T-helper 17 cell (primary cell): ENCODE measurements at regions not wholly inside any gene's neighbourhood (a gene's known extent, or its start where the extent isn't known, plus 50 kb on each side); places are given as distances from the start of the nearest gene placed in this dataset.

Source experiments
- ATAC-seq: fragments of 150-1000 bp; cut with Tn5 transposase; 2 replicates; pipeline ENCODE4 v1.10.0; 2021; ENCODE audit warnings: mild to moderate bottlenecking, moderate library complexity
- DNase-seq, 3 donors: peaks; one replicate each; pipeline versions ENCODE4 v3.0.0 to v3.0.0-alpha.2; 2020 to 2021
- H3K9me3 ChIP-seq: one replicate; pipeline ENCODE4 v1.7.0; 2013; ENCODE audit warnings: low read length, mild to moderate bottlenecking; ENCODE audit not compliant: control insufficient read depth, poor library complexity, severe bottlenecking
- H3K27ac Mint-ChIP-seq: one replicate; pipeline ENCODE4 v1.8.0; 2022; ENCODE audit warnings: mild to moderate bottlenecking, moderate library complexity, mixed read lengths
- H3K27me3 Mint-ChIP-seq: one replicate; pipeline ENCODE4 v1.8.0; 2022; ENCODE audit warnings: mixed read lengths
- H3K36me3 Mint-ChIP-seq: one replicate; pipeline ENCODE4 v1.8.0; 2022; ENCODE audit warnings: low read depth, mixed read lengths
- H3K4me1 Mint-ChIP-seq: one replicate; pipeline ENCODE4 v1.8.0; 2022; ENCODE audit warnings: mild to moderate bottlenecking, mixed read lengths
- H3K4me3 Mint-ChIP-seq: one replicate; pipeline ENCODE4 v1.8.0; 2022; ENCODE audit warnings: mild to moderate bottlenecking, moderate library complexity, mixed read lengths

DNA sequence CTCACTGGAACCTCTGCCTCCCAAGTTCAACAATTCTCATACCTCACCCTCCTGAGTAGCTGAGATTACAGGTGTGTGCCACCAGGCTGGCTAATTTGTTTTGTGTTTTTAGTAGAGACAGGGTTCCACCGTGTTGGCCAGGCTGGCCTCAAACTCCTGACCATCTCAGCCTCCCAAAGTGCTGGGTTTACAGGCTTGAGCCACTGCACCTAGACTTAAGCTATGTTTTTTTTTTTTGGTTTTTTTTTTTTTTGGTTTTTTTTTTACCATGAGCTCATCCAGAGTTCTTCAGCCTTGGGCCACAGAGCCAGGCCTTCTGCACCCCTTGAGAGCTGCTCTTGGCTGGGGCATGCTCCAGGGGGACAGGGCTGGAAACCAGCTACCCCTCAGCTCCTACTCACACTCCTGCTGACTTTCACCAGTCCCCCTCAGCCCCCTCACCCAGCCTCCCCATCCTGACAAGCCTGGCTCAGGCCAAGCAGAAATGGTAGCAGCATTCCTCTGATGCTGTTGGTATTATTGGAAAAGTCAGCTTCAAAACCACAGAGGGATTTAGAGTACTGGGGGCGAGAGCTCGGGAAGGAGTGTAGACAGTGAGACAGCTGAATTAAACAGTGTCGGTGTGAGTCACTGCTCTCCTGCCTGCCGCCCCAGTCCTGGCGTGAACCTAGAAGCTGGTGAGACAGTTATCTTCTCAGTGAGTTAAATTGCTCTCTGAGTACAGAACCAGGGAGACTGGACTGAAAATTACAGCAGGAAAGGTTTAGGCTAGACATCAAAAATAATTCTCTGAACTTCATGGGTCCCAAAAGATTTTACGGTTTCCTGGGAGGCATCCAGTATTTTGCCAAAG is 63.7 kb downstream of the NAV1 start:
- no peak overlapping the region for H3K4me3 Mint-ChIP-seq
- peaks cover 5% of the 10 kb centered on the region for H3K27me3 Mint-ChIP-seq
- H3K27ac Mint-ChIP-seq, result no peak overlapping the region
- H3K9me3 ChIP-seq, result no peaks in the 10 kb centered on the region
- peaks cover 5% of the 10 kb centered on the region for H3K36me3 Mint-ChIP-seq
- no peak for DNase-seq
- H3K4me1 Mint-ChIP-seq, result no peaks in the 10 kb centered on the region
- no peak for ATAC-seq

DNA sequence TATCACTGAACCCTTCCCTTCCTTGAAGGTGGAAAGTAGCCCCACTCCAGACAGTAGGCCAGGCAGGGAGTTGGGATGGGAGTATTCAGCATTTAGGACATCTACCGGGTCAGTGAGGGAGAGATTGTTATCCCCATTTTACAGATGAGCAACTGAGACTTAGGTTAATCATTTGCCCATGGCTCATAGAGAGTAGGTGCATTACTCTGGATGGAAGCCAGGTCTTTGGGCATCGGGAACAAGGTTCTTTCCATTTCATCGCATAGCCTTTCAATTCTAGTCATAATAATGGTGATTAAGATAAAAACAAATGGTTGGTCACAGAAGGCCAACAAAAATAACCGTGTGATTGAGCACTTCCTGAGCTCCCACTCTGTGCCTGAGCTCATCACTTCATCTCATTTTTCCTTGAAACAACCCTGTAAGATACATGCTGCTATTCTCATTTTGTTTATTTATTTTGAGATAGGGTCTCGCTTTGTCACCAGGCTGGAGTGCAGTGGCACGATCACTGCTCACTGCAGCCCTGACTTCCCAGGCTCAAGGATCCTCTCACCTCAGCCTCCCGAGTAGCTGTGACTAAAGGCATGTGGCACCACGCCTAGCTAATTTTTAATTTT is 64.8 kb downstream of the NAV1 start:
- Mint-ChIP-seq H3K4me3 (no peak overlapping the region), H3K36me3 (no peaks in the 10 kb centered on the region), H3K27me3 (peaks cover 5% of the 10 kb centered on the region), H3K4me1 (no peaks in the 10 kb centered on the region), H3K27ac (no peak overlapping the region)
- no peaks in the 10 kb centered on the region for H3K9me3 ChIP-seq
- ATAC-seq, result no peak
- no peak for DNase-seq

DNA sequence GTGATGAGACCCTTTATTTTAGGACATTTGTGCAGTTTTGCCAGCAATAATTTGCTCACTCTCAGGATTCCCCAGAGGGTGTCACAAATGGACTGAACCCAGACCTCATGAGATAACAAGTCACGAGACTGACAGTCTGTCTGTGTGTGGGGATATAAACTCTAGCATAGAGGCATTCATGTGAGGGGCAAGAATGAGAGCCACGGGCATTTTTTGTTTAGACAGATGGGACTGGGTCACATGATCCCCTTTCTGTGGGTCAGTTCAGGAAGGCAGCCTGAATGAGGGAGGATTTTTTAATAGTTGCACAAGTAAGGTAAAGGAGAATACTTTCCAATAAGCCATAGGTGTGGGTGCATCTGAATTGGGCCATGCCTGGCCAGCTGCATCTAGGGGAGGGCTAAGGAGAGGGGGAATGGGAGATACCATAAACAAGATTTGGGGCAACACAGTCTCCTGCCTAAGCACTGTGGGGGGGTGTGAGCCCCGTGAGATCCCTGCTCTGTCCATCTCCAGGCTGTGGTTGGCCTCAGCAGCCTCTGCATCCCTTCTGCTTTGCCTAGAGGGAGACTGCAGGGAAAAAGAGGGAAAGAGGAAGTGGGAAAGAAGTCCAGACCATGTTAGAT is 66.6 kb downstream of the NAV1 start:
- H3K27ac Mint-ChIP-seq, result no peak overlapping the region
- DNase-seq, result no peak
- no peak for ATAC-seq
- no peaks in the 10 kb centered on the region for H3K4me1 Mint-ChIP-seq
- H3K36me3 Mint-ChIP-seq, result no peaks in the 10 kb centered on the region
- no peaks in the 10 kb centered on the region for H3K9me3 ChIP-seq
- H3K27me3 Mint-ChIP-seq, result peaks cover 10% of the 10 kb centered on the region
- H3K4me3 Mint-ChIP-seq, result no peak overlapping the region

DNA sequence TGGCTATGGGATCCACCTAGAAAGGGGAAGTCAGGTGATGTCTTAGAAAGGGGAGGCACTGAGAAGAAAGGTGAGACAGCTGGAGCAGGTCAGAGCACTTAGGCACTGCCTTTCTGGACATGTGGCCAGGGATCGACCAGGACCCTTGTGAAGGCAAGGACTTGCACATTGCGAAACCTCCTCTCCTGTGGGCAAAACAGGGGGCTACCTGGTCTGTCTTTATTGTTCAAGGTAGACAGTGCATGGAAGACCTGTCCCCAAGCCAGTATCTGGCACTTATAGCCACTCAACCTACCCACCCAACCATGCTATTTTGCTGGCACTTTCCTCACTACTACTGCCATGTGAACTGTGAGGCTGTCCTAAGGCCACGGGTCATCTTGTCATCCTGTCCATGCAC is 67.2 kb downstream of the NAV1 start:
- Mint-ChIP-seq H3K4me1 (no peaks in the 10 kb centered on the region), H3K27ac (no peak overlapping the region), H3K4me3 (no peak overlapping the region), H3K27me3 (peaks cover 10% of the 10 kb centered on the region), H3K36me3 (no peaks in the 10 kb centered on the region)
- no peak for DNase-seq
- no peaks in the 10 kb centered on the region for H3K9me3 ChIP-seq
- no peak for ATAC-seq

DNA sequence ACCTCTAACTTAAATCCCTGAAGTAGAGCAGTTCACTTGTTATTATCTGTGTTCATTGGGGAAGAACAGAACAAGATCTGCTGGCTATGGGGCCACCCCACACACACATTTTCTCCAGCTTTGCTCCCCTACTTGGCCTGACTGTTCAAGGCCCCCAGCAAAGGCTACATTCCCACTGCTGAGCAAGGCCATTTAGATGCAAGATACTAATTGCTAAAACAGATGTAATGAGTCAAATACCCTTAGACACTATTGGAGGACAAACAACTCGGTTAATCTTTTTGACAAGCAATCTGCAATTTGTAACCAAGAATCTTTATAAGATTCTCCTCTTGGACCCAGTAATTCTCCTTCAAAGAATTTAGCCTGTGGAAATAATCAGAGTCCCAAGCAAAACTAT is 67.7 kb downstream of the NAV1 start:
- Mint-ChIP-seq H3K4me3 (no peak overlapping the region), H3K27me3 (peaks cover 14% of the 10 kb centered on the region), H3K27ac (no peak overlapping the region), H3K36me3 (no peaks in the 10 kb centered on the region), H3K4me1 (no peaks in the 10 kb centered on the region)
- DNase-seq (no peak), ATAC-seq (no peak)
- no peaks in the 10 kb centered on the region for H3K9me3 ChIP-seq

DNA sequence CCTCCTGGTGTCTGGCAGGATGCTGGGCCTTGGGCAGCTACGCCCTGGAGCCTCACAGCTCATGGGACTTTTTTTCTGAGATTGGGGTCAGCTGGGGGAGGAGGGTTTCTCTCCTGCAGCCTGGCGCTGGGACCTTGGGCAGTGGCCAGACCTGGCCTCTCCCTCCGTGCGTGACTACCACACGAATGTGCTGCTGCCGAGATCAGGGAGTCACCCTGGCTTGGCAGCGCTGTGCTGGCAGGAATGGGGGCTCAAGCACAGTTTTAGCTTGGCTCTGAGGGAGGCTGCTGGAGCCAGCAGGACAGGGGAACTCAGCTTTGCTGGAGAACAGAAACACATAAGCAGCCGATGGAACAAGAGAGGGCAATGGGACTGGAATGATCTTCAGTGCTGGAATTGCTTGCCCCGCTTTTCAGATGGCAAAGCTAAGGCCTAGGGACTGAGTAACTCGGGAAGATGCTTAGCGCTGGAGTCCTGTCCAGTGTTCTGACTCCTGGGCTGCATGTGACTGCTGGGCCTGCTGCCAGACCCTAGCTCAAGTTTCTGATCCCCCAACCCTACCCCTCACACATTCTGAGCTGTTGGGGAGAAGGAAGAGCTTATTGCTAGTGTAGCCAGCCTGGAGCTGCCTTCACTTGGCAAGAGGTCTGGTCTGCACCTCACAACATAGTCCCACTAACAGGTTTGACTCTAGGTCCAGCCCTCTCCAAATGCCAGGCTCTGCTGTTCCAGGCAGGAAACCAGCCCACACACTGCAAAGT is 69.9 kb downstream of the NAV1 start:
- H3K27ac Mint-ChIP-seq, result no peak overlapping the region
- H3K27me3 Mint-ChIP-seq, result peaks cover 20% of the 10 kb centered on the region
- H3K36me3 Mint-ChIP-seq, result no peaks in the 10 kb centered on the region
- no peaks in the 10 kb centered on the region for H3K4me1 Mint-ChIP-seq
- no peak for DNase-seq
- H3K9me3 ChIP-seq, result no peaks in the 10 kb centered on the region
- ATAC-seq, result no peak
- H3K4me3 Mint-ChIP-seq, result no peak overlapping the region

DNA sequence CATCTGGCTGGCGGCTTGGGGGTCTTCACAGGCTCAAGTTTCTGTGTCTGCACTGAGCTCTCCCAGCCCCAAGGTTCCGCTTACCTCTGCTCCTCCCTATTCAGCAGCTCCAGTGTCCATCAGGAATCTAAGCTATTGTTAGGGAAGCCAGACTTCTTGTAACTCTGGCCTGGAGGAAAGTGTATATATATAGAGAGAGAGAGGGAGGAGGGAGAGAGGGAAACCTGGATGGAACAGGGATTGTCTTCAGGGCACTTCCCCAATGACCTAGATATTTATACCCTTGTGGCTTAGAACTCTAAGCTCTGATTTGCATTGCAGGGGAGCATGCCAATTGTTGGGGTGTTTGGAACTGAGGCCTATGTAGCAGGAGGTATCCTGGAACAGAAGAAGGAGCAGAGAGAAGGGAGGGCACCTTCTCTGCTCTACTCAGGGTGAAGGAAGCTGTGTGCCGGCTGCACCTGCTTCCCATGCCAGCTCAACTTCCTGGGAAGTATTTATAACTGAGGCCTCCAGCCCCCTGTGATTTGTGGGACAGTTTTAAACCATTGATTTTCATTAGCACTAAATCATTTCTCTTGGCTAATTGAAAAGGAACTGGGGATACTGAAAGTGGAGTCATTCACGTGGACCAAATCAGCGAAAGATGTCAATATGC is 70.9 kb downstream of the NAV1 start:
- H3K4me1 Mint-ChIP-seq, result no peaks in the 10 kb centered on the region
- no peaks in the 10 kb centered on the region for H3K36me3 Mint-ChIP-seq
- no peak overlapping the region for H3K27ac Mint-ChIP-seq
- ATAC-seq (no peak), DNase-seq (no peak)
- peaks cover 20% of the 10 kb centered on the region for H3K27me3 Mint-ChIP-seq
- H3K4me3 Mint-ChIP-seq, result no peak overlapping the region
- no peaks in the 10 kb centered on the region for H3K9me3 ChIP-seq

DNA sequence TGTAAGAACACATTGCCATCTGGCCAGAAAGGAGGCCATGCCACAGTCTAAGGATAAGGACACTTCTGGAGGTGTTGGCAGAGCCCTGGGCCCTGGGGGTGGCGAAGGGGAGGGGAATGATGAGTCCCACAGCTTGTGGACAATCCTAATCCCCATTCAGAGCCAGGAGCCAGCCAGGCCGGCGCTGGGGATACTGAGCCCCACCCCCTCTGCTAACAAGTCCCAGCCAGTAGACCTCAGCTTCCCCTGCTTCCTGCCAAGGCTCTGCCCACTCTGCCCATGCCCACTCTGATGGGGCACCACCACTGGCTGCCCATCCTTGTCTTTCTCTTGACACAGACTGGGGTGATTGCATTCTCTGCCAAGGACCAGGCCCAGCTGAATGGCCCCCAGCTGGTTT is 71.9 kb downstream of the NAV1 start:
- no peak overlapping the region for H3K4me3 Mint-ChIP-seq
- H3K9me3 ChIP-seq, result no peaks in the 10 kb centered on the region
- H3K27ac Mint-ChIP-seq, result no peak overlapping the region
- no peaks in the 10 kb centered on the region for H3K4me1 Mint-ChIP-seq
- ATAC-seq (no peak), DNase-seq (no peak)
- no peaks in the 10 kb centered on the region for H3K36me3 Mint-ChIP-seq
- H3K27me3 Mint-ChIP-seq, result peaks cover 15% of the 10 kb centered on the region

DNA sequence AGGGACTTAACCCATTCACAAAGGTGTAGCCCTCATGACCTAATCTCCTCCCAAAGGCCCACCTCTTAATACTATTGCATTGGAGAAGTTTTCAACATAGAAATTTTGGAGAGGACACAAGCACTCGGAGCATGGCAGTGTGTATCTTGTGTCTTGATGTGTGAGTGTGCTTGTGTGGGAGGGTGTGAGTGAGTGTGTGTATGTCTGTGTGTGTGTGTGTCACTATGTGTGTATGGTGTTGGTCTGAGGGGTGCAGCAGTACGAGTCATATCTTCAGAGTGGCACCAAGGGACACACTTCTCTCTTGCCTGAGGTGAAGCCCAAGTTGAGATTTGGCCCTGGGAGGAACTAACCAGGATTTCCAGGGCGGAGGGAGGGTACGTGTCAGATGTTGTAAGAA is 73.7 kb downstream of the NAV1 start:
- Mint-ChIP-seq H3K27me3 (peaks cover 15% of the 10 kb centered on the region), H3K27ac (no peak overlapping the region), H3K4me3 (no peak overlapping the region), H3K4me1 (peaks cover 2% of the 10 kb centered on the region), H3K36me3 (peaks cover 2% of the 10 kb centered on the region)
- no peaks in the 10 kb centered on the region for H3K9me3 ChIP-seq
- DNase-seq (no peak), ATAC-seq (no peak)

DNA sequence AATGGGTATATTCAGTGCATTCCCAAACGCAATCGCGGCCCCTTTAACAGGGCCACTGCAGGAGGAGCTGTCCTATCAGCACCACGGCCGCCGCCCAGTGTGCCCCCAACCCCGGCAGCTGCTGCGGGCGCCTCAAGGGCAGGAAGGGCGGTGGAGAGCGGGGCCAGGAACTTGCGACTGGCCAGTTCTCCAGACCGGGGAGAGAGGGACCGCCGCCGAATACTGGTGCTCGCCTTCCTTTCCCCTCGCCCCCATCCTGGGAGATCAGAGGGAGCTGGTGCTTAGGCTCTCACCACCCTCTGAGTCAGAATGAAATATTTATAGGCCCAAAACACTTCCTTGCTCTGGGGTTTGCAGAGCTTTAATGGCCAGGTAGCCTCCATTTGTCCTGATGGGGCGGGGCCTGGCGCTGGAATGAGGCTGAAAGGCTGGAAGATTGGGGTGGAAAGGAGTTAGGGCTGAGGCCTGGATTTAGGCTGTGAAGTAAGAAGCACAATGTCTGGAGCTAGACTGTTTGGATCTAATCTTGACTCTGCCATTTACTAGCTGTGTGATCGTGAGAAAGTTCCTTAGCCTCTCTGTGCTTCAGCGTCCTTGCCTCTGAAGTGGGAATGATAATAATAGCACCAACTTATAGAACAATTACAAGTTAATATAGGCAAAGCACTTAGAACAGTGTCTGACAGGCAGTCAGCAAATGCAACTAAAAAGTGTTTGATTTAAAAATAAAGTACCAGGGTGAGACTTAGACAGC is 75.5 kb downstream of the NAV1 start:
- DNase-seq (no peak), ATAC-seq (no peak)
- peaks cover 19% of the 10 kb centered on the region for H3K27me3 Mint-ChIP-seq
- H3K27ac Mint-ChIP-seq, result no peak overlapping the region
- no peak overlapping the region for H3K4me3 Mint-ChIP-seq
- peaks cover 2% of the 10 kb centered on the region for H3K4me1 Mint-ChIP-seq
- H3K9me3 ChIP-seq, result no peaks in the 10 kb centered on the region
- H3K36me3 Mint-ChIP-seq, result peaks cover 2% of the 10 kb centered on the region

DNA sequence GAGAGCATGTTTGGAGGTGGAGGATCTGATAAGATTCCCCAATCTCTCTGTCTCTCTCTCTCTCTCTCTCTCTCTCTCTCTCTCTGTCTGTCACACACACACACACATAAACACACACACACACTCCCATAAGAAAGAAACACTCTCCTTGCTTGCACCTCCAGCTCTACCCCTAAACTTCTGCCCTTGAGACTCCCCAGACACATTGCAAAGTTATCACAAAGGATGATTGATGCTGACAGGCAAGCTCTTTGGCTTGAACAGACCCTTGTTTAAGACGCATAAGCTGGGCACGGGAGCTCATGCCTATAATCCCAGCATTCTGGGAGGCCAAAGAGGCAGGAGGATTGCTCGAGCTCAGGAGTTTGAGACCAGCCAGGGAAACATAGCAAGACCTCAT is 78.2 kb downstream of the NAV1 start:
- H3K4me3 Mint-ChIP-seq, result no peak overlapping the region
- peaks cover 8% of the 10 kb centered on the region for H3K27me3 Mint-ChIP-seq

DNA sequence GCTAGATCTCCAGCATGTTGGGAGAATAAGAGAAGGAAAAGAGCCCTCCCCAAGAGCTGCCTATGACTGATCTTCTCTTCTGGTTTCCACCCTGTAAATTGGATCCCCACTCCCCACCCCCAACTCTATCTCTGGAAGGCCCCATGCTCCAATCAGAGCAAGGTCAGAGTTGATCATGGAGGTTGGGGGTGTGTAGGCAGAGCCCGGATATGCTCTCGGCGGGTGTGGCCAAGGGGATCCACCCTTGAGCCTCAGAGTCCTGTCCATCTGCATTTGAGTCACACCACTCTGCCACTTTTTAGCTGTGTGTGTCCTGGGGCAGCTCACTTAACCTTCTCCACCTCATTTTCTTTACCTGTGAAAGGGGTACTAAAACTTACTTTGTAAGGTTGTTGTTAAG is 79.5 kb downstream of the NAV1 start:
- Mint-ChIP-seq H3K27me3 (peaks cover 7% of the 10 kb centered on the region), H3K4me3 (no peak overlapping the region), H3K4me1 (peaks cover 4% of the 10 kb centered on the region), H3K27ac (no peak overlapping the region), H3K36me3 (peaks cover 4% of the 10 kb centered on the region)
- no peak for ATAC-seq
- no peak for DNase-seq
- no peaks in the 10 kb centered on the region for H3K9me3 ChIP-seq

More for the DNA sequence above, 78.2 kb downstream of the NAV1 start:
- Mint-ChIP-seq H3K27ac (no peak overlapping the region), H3K4me1 (peaks cover 3% of the 10 kb centered on the region), H3K36me3 (peaks cover 4% of the 10 kb centered on the region)
- ATAC-seq, result no peak
- DNase-seq, result no peak
- no peaks in the 10 kb centered on the region for H3K9me3 ChIP-seq
